OCI-LY3 (cell line): ENCODE measurements at regions not wholly inside any gene's neighbourhood (a gene's known extent, or its start where the extent isn't known, plus 50 kb on each side); places are given as distances from the start of the nearest gene placed in this dataset.

Source experiments
- H2AFZ ChIP-seq: fragments of 200-600, 300-600 bp; shearing (Covaris generic); 2 replicates; pipeline ENCODE4 v1.6.0; 2014; ENCODE audit warnings: antibody characterized with exemption, low read depth, low read length
- H3K27ac ChIP-seq: fragments of 200-600, 300-600 bp; sonication (generic); 2 replicates; pipeline ENCODE4 v1.5.1; 2014; ENCODE audit warnings: mild to moderate bottlenecking, low read length, moderate library complexity, mixed read lengths
- H3K27me3 ChIP-seq: fragments of 200-600, 300-600 bp; sonication (generic); 2 replicates; pipeline ENCODE4 v1.6.1; 2014; ENCODE audit warnings: low read depth, low read length, mixed read lengths
- H3K36me3 ChIP-seq: fragments of 200-600, 300-600 bp; sonication (generic); replicated peaks from 2 replicates; pipeline ENCODE3; 2014; ENCODE audit warnings: low read depth, low read length, mixed read lengths
- H3K4me1 ChIP-seq: fragments of 300-600, 200-600 bp; sonication (generic); 2 replicates; pipeline ENCODE4 v1.6.1; 2014; ENCODE audit warnings: low read length, mixed read lengths
- H3K4me2 ChIP-seq: fragments of 200-600, 300-600 bp; sonication (generic); 2 replicates; pipeline ENCODE4 v1.6.1; 2014; ENCODE audit warnings: low read length, mixed read lengths
- H3K4me3 ChIP-seq: fragments of 300-600, 200-600 bp; sonication (generic); 2 replicates; pipeline ENCODE4 v1.5.1; 2014; ENCODE audit warnings: antibody characterized with exemption, mild to moderate bottlenecking, low read length, moderate library complexity
- H3K79me2 ChIP-seq: fragments of 300-600, 200-600 bp; shearing (Covaris generic); 2 replicates; pipeline ENCODE4 v1.6.1; 2014; ENCODE audit warnings: mild to moderate bottlenecking, low read length, mixed read lengths
- H3K9ac ChIP-seq: fragments of 300-600, 200-600 bp; shearing (Covaris generic); 2 replicates; pipeline ENCODE4 v1.6.0; 2014; ENCODE audit warnings: mild to moderate bottlenecking, low read length, moderate library complexity
- H3K9me3 ChIP-seq: fragments of 200-600, 300-600 bp; shearing (Covaris generic); 2 replicates; pipeline ENCODE4 v1.6.1; 2014; ENCODE audit warnings: low read length, mixed read lengths; ENCODE audit not compliant: insufficient read depth
- H4K20me1 ChIP-seq: fragments of 200-600, 300-600 bp; sonication (generic); 2 replicates; pipeline ENCODE4 v1.6.1; 2016; ENCODE audit warnings: low read length, mixed read lengths; ENCODE audit not compliant: insufficient read depth
- CTCF ChIP-seq: fragments of 200-600, 300-600 bp; sonication (generic); IDR thresholded peaks from 2 replicates; pipeline ENCODE4 v1.5.1; 2014; ENCODE audit warnings: antibody characterized with exemption, low read length, low read depth
- EZH2phosphoT487 ChIP-seq: fragments of 200-600 bp; shearing (Covaris generic); IDR thresholded peaks from 2 replicates; pipeline ENCODE4 v1.6.1; 2018; ENCODE audit warnings: antibody characterized with exemption, mixed run types, low read depth

GRCh38 chr5:155619688-155620087, 606.1 kb downstream of the KIF4B start:
- no peaks in the 10 kb centered on the region for H3K9me3 ChIP-seq
- no peak overlapping the region for H2AFZ ChIP-seq
- no peak overlapping the region for H3K4me2 ChIP-seq
- H3K27ac ChIP-seq = no peak overlapping the region
- H4K20me1 ChIP-seq = no peaks in the 10 kb centered on the region
- TF ChIP-seq EZH2phosphoT487 (no peak), CTCF (no peak)
- H3K79me2 ChIP-seq = no peaks in the 10 kb centered on the region
- H3K36me3 ChIP-seq = no peaks in the 10 kb centered on the region
- no peak overlapping the region for H3K4me3 ChIP-seq
- H3K9ac ChIP-seq = no peak overlapping the region
- no peaks in the 10 kb centered on the region for H3K4me1 ChIP-seq
- no peaks in the 10 kb centered on the region; the same call in 1 of the 2 replicates for H3K27me3 ChIP-seq

GRCh38 chr5:155620821-155621410, 607.4 kb downstream of the KIF4B start:
- H4K20me1 ChIP-seq = no peaks in the 10 kb centered on the region
- no peaks in the 10 kb centered on the region for H3K4me1 ChIP-seq
- H3K9me3 ChIP-seq = no peaks in the 10 kb centered on the region
- H2AFZ ChIP-seq = no peak overlapping the region
- no peak overlapping the region for H3K4me3 ChIP-seq
- H3K27ac ChIP-seq = no peak overlapping the region
- no peaks in the 10 kb centered on the region for H3K79me2 ChIP-seq
- no peak overlapping the region for H3K4me2 ChIP-seq
- H3K36me3 ChIP-seq = no peaks in the 10 kb centered on the region
- no peak for TF ChIP-seq CTCF
- no peak for TF ChIP-seq EZH2phosphoT487
- no peak overlapping the region for H3K9ac ChIP-seq
- no peaks in the 10 kb centered on the region; the same call in 1 of the 2 replicates for H3K27me3 ChIP-seq

GRCh38 chr5:155624597-155625241, 611.2 kb downstream of the KIF4B start:
- H3K79me2 ChIP-seq = no peaks in the 10 kb centered on the region
- no peak overlapping the region for H3K4me3 ChIP-seq
- H2AFZ ChIP-seq = no peak overlapping the region
- TF ChIP-seq CTCF = no peak
- TF ChIP-seq EZH2phosphoT487 = no peak
- H3K9me3 ChIP-seq = no peaks in the 10 kb centered on the region
- H3K27me3 ChIP-seq = no peaks in the 10 kb centered on the region; the same call in 1 of the 2 replicates
- no peaks in the 10 kb centered on the region for H3K36me3 ChIP-seq
- no peak overlapping the region for H3K4me2 ChIP-seq
- no peak overlapping the region for H3K9ac ChIP-seq
- H4K20me1 ChIP-seq = no peaks in the 10 kb centered on the region
- H3K27ac ChIP-seq = no peak overlapping the region
- H3K4me1 ChIP-seq = no peaks in the 10 kb centered on the region

- Histone ChIP-seq H3K4me3 (no peak overlapping the region), H3K9ac (no peak overlapping the region), H3K36me3 (no peaks in the 10 kb centered on the region), H2AFZ (no peak overlapping the region), H3K27ac (no peak overlapping the region), H4K20me1 (no peaks in the 10 kb centered on the region), H3K4me2 (no peak overlapping the region), H3K9me3 (no peaks in the 10 kb centered on the region), H3K79me2 (no peaks in the 10 kb centered on the region), H3K4me1 (no peaks in the 10 kb centered on the region), H3K27me3 (no peaks in the 10 kb centered on the region; the same call in 1 of the 2 replicates)
- no peak for TF ChIP-seq EZH2phosphoT487
- TF ChIP-seq CTCF = no peak
These were observed 611.8 kb downstream of the KIF4B start for GRCh38 chr5:155625315-155625714.
